ENCODE measurements at regions not wholly inside any gene's neighbourhood (a gene's known extent, or its start where the extent isn't known, plus 50 kb on each side); places are given as distances from the start of the nearest gene placed in this dataset.
A peak's percentile ranks its signal among the peaks of the same experiment; 100 is the strongest.

DNA sequence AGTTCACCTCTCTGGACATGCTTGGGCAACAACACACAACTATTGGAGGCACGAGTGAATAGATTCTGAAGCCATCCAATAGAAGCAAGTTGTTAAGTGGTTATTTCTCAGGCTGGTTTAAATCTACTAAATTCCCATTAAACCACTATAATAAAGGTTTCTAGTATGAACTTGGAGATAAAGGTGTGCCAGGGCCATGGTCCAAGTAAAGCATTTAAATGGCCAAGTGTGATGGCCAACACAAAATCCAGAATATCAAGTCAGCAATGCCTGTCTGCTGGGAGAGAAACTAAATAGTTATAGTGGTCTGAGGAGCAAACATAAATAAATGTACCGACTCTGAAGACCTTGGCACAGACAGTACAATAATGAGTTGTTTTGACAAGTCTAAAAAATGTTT, 294.3 kb upstream of the STXBP5 start:
- peaks cover 21% of the 10 kb centered on the region for H3K4me1 Mint-ChIP-seq
- ATAC-seq, result no peak
- CTCF ChIA-PET, result interaction anchor here (0.6 kb wide), 1 partner anchor 293 kb away, joined by 3 read pairs; no protein-coding TSS in a partner anchor

DNA sequence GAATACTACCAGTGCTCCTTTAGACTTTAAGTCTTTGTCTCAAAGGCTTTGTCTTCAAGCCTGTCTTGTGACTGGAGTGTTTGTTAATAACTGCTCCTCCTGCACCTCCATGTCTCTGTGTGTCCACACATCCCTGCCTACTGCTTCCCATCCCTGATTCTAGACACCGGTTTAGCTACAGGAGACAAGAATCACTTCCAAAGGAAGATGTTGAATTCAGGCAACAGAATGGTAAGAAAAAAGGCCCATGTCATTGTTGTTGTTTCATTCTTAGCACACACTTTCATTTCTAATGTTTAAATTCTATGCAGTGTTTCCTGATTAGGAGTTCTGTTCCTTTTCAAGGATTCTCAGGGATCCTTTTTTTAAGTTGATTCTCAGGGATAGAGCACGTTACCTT, 293.6 kb upstream of the STXBP5 start:
- 0 out of 2 replicates have a peak, but pooled peaks cover 2% of the 10 kb centered on the region for H3K9me3 Mint-ChIP-seq
- TF ChIP-seq GTF2I (CRISPR knock-in tag; conservative IDR thresholded peaks at IDR 0.05) (no peak), ZNF121 (CRISPR knock-in tag; IDR thresholded peaks at IDR 0.05) (no peak), FOXP1 (CRISPR knock-in tag; IDR thresholded peaks at IDR 0.05; ENCODE audit: borderline replicate concordance) (no peak), RELA (CRISPR knock-in tag; IDR thresholded peaks at IDR 0.05; ENCODE audit: borderline replicate concordance) (no peak), KAT7 (CRISPR knock-in tag; IDR thresholded peaks at IDR 0.05; ENCODE audit: borderline replicate concordance) (no peak), TP53 (CRISPR knock-in tag; IDR thresholded peaks at IDR 0.05) (no peak)
- CTCF ChIA-PET, result no interaction called here
- POLR2A ChIA-PET, result no interaction called here
- H3K4me3 Mint-ChIP-seq, result no peak overlapping the region
- peaks cover 24% of the 10 kb centered on the region for H3K4me1 Mint-ChIP-seq
- H3K27me3 Mint-ChIP-seq (ENCODE audit: low read depth), result no peaks in the 10 kb centered on the region
- ATAC-seq (no peak), DNase-seq (ENCODE audit: low spot score) (no peak)
- no peak overlapping the region for H3K27ac Mint-ChIP-seq
- H3K36me3 Mint-ChIP-seq, result no peaks in the 10 kb centered on the region

More for the DNA sequence above, 294.3 kb upstream of the STXBP5 start:
- POLR2A ChIA-PET, result no interaction called here
- H3K36me3 Mint-ChIP-seq, result no peaks in the 10 kb centered on the region
- no peaks in the 10 kb centered on the region for H3K27me3 Mint-ChIP-seq (ENCODE audit: low read depth)
- H3K9me3 Mint-ChIP-seq, result no peaks in the 10 kb centered on the region
- DNase-seq (ENCODE audit: low spot score), result no peak
- TF ChIP-seq, protein P1, sequence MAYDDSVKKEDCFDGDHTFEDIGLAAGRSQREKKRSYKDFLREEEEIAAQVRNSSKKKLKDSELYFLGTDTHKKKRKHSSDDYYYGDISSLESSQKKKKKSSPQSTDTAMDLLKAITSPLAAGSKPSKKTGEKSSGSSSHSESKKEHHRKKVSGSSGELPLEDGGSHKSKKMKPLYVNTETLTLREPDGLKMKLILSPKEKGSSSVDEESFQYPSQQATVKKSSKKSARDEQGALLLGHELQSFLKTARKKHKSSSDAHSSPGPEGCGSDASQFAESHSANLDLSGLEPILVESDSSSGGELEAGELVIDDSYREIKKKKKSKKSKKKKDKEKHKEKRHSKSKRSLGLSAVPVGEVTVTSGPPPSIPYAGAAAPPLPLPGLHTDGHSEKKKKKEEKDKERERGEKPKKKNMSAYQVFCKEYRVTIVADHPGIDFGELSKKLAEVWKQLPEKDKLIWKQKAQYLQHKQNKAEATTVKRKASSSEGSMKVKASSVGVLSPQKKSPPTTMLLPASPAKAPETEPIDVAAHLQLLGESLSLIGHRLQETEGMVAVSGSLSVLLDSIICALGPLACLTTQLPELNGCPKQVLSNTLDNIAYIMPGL (CRISPR knock-in tag; IDR thresholded peaks at IDR 0.05), result no peak
- no peak for TF ChIP-seq ZNF232 (CRISPR knock-in tag; IDR thresholded peaks at IDR 0.05)
- TF ChIP-seq, protein P2, sequence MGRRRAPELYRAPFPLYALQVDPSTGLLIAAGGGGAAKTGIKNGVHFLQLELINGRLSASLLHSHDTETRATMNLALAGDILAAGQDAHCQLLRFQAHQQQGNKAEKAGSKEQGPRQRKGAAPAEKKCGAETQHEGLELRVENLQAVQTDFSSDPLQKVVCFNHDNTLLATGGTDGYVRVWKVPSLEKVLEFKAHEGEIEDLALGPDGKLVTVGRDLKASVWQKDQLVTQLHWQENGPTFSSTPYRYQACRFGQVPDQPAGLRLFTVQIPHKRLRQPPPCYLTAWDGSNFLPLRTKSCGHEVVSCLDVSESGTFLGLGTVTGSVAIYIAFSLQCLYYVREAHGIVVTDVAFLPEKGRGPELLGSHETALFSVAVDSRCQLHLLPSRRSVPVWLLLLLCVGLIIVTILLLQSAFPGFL (CRISPR knock-in tag; IDR thresholded peaks at IDR 0.05; ENCODE audit: borderline replicate concordance), result no peak
- H3K27ac Mint-ChIP-seq, result no peak overlapping the region
- no peak overlapping the region for H3K4me3 Mint-ChIP-seq

DNA sequence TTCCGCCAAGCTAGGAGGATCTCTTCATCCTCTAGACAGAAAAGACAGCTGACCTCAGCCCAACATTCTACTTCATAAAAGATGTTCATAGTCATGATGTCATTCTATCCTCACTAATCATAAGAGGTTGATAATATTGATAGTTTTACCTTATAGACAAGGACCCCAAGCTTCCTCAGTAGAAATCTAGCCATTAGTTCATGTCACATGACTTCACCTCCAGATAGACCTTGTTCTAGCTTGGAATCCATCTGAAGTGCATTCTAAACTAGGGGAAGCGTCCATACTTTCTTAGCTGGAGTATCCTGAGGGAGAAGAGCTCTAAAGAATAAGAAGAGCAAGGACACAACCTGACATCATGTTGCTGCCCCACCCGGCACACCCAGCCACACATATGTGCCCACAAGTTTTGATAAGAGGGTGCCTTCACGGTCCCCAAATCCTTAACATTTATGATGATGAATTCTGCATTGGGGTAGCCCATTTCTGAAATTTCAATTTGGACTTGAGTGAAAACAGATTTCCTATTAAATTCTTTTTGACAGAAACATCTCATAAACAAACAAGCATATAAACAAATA, 292.5 kb upstream of the STXBP5 start:
- POLR2A ChIA-PET, result no interaction called here
- H3K27ac Mint-ChIP-seq, result no peak overlapping the region

DNA sequence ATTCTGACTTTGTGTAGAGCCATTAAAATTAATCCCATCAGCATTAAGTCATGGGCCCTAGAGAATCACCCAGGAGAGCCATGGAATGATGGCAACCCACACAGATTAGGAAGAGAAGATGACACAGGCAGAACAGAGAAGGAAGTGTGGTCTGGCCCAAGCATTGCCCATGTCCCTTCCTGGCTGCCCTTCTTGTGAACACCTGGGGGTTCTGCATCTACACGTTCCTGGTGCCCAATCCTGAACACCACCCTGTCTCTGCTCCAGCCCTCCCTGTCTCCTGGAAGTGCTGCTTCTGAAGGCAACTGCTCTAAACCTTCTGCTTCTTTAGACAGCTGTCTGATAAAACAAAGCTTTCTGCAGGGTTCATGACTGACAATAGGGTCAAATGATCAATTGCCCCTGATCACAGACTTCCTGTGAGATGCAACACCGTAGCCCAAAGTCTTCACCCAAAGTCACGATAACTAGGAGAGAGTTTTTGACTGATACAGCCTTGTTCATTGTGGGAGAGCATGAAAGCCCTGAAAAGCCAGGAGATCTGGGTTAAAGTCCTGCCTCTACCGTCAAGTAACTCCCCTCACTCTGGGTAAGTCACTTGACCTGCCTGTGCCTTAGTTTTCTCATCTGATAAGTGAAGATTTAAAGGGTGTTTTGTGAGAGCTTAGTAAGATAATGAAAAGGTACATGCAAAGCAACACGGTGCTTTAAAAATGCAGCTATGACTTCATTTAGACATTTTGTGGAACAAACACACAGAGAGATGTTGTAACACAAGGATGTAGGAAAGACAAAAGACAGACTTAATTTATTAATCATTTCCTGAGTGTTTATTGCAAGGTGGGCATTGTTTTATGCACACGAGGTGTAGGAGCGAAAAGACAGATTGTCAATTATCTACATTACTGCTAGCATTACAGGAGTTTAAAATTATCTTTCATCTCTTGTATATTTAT, 291.2 kb upstream of the STXBP5 start:
- H3K36me3 Mint-ChIP-seq, result no peaks in the 10 kb centered on the region
- peaks cover 24% of the 10 kb centered on the region for H3K4me1 Mint-ChIP-seq
- no peak overlapping the region for H3K4me3 Mint-ChIP-seq
- 0 out of 2 replicates have a peak, but pooled peaks cover 8% of the 10 kb centered on the region for H3K9me3 Mint-ChIP-seq
- TF ChIP-seq, protein P3, sequence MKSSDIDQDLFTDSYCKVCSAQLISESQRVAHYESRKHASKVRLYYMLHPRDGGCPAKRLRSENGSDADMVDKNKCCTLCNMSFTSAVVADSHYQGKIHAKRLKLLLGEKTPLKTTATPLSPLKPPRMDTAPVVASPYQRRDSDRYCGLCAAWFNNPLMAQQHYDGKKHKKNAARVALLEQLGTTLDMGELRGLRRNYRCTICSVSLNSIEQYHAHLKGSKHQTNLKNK (CRISPR knock-in tag; IDR thresholded peaks at IDR 0.05), result no peak
- no peak for TF ChIP-seq ZNF219 (CRISPR knock-in tag; IDR thresholded peaks at IDR 0.05; ENCODE audit: borderline replicate concordance)
- ATAC-seq (no peak), DNase-seq (ENCODE audit: low spot score) (no peak)
- ChIA-PET POLR2A (no interaction called here), CTCF (no interaction called here)
- H3K27ac Mint-ChIP-seq, result peak overlapping the region; percentile 75; the same call in 1 of the 2 replicates
- no peaks in the 10 kb centered on the region for H3K27me3 Mint-ChIP-seq (ENCODE audit: low read depth)

More for the DNA sequence above, 292.5 kb upstream of the STXBP5 start:
- Mint-ChIP-seq H3K27me3 (ENCODE audit: low read depth) (no peaks in the 10 kb centered on the region), H3K4me3 (no peak overlapping the region), H3K36me3 (no peaks in the 10 kb centered on the region), H3K4me1 (peaks cover 24% of the 10 kb centered on the region), H3K9me3 (0 out of 2 replicates have a peak, but pooled peaks cover 8% of the 10 kb centered on the region)
- TF ChIP-seq SOX15 (CRISPR knock-in tag; IDR thresholded peaks at IDR 0.05) (no peak), ZNF423 (CRISPR knock-in tag; IDR thresholded peaks at IDR 0.05) (no peak), EMX1 (CRISPR knock-in tag; IDR thresholded peaks at IDR 0.05) (no peak), RELA (CRISPR knock-in tag; IDR thresholded peaks at IDR 0.05; ENCODE audit: borderline replicate concordance) (no peak), SP1 (CRISPR knock-in tag; conservative IDR thresholded peaks at IDR 0.05) (no peak)
- TF ChIP-seq, protein P4, sequence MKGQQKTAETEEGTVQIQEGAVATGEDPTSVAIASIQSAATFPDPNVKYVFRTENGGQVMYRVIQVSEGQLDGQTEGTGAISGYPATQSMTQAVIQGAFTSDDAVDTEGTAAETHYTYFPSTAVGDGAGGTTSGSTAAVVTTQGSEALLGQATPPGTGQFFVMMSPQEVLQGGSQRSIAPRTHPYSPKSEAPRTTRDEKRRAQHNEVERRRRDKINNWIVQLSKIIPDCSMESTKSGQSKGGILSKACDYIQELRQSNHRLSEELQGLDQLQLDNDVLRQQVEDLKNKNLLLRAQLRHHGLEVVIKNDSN (CRISPR knock-in tag; IDR thresholded peaks at IDR 0.05), result no peak
- CTCF ChIA-PET, result interaction anchor here (0.9 kb wide), 1 partner anchor 10 kb away, joined by 3 read pairs; no protein-coding TSS in a partner anchor
- DNase-seq (ENCODE audit: low spot score) (no peak), ATAC-seq (no peak)

Measured in WTC11 (cell line).